GM12874 (cell line): ENCODE measurements at regions not wholly inside any gene's neighbourhood (a gene's known extent, or its start where the extent isn't known, plus 50 kb on each side); places are given as distances from the start of the nearest gene placed in this dataset.

Source experiments
- TF ChIP-seq, protein P1 (sequence below): IDR thresholded peaks from 2 replicates; pipeline ENCODE4 v1.5.1; 2011; ENCODE audit warnings: low read depth, mild to moderate bottlenecking, control low read depth, low read length, moderate library complexity; ENCODE audit not compliant: insufficient read depth

DNA sequence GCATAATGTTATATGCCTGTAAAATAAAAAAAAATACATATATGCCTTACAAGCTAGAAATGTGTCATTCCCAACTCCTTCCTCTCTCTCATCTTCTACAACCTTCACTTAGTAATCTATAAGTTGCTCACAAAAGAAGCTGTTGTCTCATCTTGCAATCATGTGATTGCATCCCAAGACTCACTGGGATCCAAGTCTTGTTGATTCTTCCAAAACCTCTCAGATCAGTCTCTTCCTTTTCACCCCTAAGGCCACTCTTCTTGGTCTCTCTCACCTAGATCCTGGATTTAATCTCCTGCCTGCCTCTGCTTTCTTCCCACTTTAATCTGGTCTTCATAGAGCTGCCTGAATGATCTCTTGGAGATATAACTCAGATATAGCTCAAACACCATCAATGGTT, 261.1 kb upstream of the NR4A3 start:
- TF ChIP-seq, protein P1, sequence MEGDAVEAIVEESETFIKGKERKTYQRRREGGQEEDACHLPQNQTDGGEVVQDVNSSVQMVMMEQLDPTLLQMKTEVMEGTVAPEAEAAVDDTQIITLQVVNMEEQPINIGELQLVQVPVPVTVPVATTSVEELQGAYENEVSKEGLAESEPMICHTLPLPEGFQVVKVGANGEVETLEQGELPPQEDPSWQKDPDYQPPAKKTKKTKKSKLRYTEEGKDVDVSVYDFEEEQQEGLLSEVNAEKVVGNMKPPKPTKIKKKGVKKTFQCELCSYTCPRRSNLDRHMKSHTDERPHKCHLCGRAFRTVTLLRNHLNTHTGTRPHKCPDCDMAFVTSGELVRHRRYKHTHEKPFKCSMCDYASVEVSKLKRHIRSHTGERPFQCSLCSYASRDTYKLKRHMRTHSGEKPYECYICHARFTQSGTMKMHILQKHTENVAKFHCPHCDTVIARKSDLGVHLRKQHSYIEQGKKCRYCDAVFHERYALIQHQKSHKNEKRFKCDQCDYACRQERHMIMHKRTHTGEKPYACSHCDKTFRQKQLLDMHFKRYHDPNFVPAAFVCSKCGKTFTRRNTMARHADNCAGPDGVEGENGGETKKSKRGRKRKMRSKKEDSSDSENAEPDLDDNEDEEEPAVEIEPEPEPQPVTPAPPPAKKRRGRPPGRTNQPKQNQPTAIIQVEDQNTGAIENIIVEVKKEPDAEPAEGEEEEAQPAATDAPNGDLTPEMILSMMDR, result no peak

DNA sequence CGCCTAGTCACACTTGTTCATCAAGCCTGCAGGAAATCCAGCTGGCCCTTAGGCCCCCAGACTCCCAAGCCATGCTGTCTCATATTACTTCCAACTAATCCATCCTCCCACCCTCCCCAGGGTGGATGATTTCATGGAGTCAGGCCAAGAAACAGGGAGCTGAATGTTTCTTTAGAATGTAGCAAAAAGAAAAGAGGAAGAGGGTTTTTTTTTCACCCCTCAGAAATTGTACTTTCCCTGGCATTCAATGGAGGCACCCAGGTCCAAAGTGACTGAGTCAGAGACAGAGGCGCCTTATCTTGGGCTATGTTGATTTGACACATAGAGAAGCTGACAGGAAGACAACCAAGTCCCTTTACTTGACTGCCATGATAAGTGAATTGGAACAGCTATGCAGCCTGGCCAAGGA, 260.2 kb upstream of the NR4A3 start:
- TF ChIP-seq, protein P1, result no peak

- TF ChIP-seq, protein P1, result no peak
Observed at GRCh38 chr9:99561961-99562565, 259.6 kb upstream of the NR4A3 start.

GRCh38 chr9:99563364-99563763, 258.3 kb upstream of the NR4A3 start:
- TF ChIP-seq, protein P1, result no peak

- TF ChIP-seq, protein P1, result no peak
Observed at GRCh38 chr9:99565203-99565602, 256.5 kb upstream of the NR4A3 start.

DNA sequence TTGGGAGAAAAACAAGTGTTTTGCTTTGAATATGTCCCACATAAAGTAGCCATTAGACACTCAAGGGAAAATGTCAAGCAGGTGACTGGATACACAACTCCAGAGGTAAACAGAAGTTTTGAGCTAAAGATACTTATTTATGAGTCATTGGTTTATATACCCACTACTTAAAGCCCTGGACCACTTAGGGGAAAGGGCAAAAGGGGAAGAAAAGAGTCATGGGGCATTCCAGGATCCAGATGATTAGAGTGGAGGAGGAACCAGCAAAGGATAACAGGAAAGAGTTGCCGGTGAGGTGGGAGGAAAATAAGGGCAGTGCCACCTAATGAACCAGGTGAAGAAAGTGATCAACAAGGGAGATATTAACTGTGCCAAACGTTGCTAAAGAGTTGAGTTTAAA, 254.2 kb upstream of the NR4A3 start:
- TF ChIP-seq, protein P1, result no peak

DNA sequence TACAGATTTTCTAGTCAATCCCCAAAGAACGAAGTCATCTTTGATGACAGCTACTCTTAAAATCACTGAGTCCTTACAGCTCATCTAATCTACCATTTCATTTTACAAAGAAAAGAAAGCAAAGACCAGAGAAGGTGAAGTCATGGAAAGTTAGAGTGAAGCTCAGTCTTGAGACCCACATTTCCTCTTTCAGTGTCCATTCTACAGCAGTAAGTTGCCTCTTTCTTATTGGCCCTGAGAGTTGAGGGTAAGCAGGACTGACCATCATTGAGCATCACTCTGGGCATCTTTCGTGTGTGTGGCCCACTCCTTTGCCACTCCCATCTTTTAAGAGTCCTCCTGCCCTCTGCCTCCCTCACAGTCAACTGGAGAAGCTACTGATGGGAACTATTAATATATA, 251.8 kb upstream of the NR4A3 start:
- TF ChIP-seq, protein P1, result no peak
